ENCODE measurements at regions not wholly inside any gene's neighbourhood (a gene's known extent, or its start where the extent isn't known, plus 50 kb on each side); places are given as distances from the start of the nearest gene placed in this dataset.

- DNase-seq (ENCODE audit: low spot score) (no peak), ATAC-seq (no peak)
- TF ChIP-seq ZNF396 (CRISPR knock-in tag; IDR thresholded peaks at IDR 0.05; ENCODE audit: borderline replicate concordance) (no peak), ZNF416 (CRISPR knock-in tag; IDR thresholded peaks at IDR 0.05) (no peak), ZNF281 (CRISPR knock-in tag; IDR thresholded peaks at IDR 0.05) (no peak), IRF2 (CRISPR knock-in tag; IDR thresholded peaks at IDR 0.05; ENCODE audit: borderline replicate concordance, low read depth) (no peak), ERG (CRISPR knock-in tag; IDR thresholded peaks at IDR 0.05) (no peak), ZBTB21 (CRISPR knock-in tag; IDR thresholded peaks at IDR 0.05; ENCODE audit: borderline replicate concordance) (no peak), ELF4 (CRISPR knock-in tag; IDR thresholded peaks at IDR 0.05; ENCODE audit: low read depth) (no peak), ATF6 (CRISPR knock-in tag; IDR thresholded peaks at IDR 0.05) (no peak), ATF2 (CRISPR knock-in tag; IDR thresholded peaks at IDR 0.05; ENCODE audit: borderline replicate concordance, low read depth) (no peak), ZNF425 (CRISPR knock-in tag; conservative IDR thresholded peaks at IDR 0.05) (no peak), PREB (CRISPR knock-in tag; IDR thresholded peaks at IDR 0.05; ENCODE audit: borderline replicate concordance) (no peak), ZNF263 (CRISPR knock-in tag; IDR thresholded peaks at IDR 0.05; ENCODE audit: low read depth) (no peak), MLX (CRISPR knock-in tag; IDR thresholded peaks at IDR 0.05) (no peak), ZNF317 (CRISPR knock-in tag; IDR thresholded peaks at IDR 0.05; ENCODE audit: borderline replicate concordance, low read depth) (no peak)
- ChIA-PET POLR2A (interaction anchor here (1.6 kb wide), 1 partner anchor 15 kb away, joined by 5 read pairs; no protein-coding TSS in a partner anchor), CTCF (interaction anchor here (1.2 kb wide), 1 partner anchor 229 kb away, joined by 3 read pairs; no protein-coding TSS in a partner anchor)
- peaks cover 12% of the 10 kb centered on the region for H3K9me3 Mint-ChIP-seq
- H3K4me1 Mint-ChIP-seq = peaks cover 3% of the 10 kb centered on the region; the same call in 1 of the 2 replicates
- H3K27ac Mint-ChIP-seq = no peak overlapping the region
- H3K4me3 Mint-ChIP-seq = no peak overlapping the region
- no peaks in the 10 kb centered on the region; the same call in 1 of the 2 replicates for H3K27me3 Mint-ChIP-seq (ENCODE audit: low read depth)
- H3K36me3 Mint-ChIP-seq = peaks cover 9% of the 10 kb centered on the region
These were observed 202.8 kb upstream of the MKLN1 start for GRCh38 chr7:131124867-131125266.

Data from WTC11 (cell line).